Panc1 (cell line): ENCODE measurements at regions not wholly inside any gene's neighbourhood (a gene's known extent, or its start where the extent isn't known, plus 50 kb on each side); places are given as distances from the start of the nearest gene placed in this dataset.

ENCODE experiments used
- ATAC-seq: fragments of 200-7000 bp; cut with Tn5 transposase; 2 replicates; pipeline ENCODE4 v1.9.1; 2020; ENCODE audit warnings: mild to moderate bottlenecking, moderate library complexity
- BruUV-seq: library from RNA; stranded (reverse); fragments of 400-500 nt; replicated peaks from 2 replicates; lab custom pipeline; 2021; lab: Mats Ljungman, UMichigan
- CTCF ChIA-PET: fragments of 300-600 bp; sonication (Branson Sonifier 250); formaldehyde crosslinking; loops from one replicate; lab custom pipeline; 2022; ENCODE audit warnings: antibody characterized with exemption; lab: Charles Lee
- POLR2A ChIA-PET: fragments of 300-600 bp; sonication (Branson Sonifier 250); formaldehyde crosslinking; loops from one replicate; lab custom pipeline; 2022; ENCODE audit warnings: antibody characterized with exemption; lab: Charles Lee
- DNase-seq: peaks from one replicate; pipeline ENCODE4 v3.0.0-alpha.2; 2010; ENCODE audit warnings: low read depth, low spot score
- H3K27ac ChIP-seq: 2 replicates; pipeline ENCODE4 v1.5.1; 2011; ENCODE audit warnings: mild to moderate bottlenecking, low read length, inconsistent platforms
- H3K27me3 ChIP-seq: fragments of 200-500 bp; sonication (Bioruptor generic); 2 replicates; pipeline ENCODE4 v1.6.0; 2014; ENCODE audit warnings: low read length, inconsistent platforms; ENCODE audit not compliant: control insufficient read depth, insufficient read depth
- H3K36me3 ChIP-seq: fragments of 200-500 bp; sonication (Bioruptor generic); 2 replicates; pipeline ENCODE4 v1.5.1; 2014; ENCODE audit warnings: inconsistent platforms, mild to moderate bottlenecking, low read length, moderate library complexity; ENCODE audit not compliant: control insufficient read depth, insufficient read depth
- H3K4me1 ChIP-seq: 2 replicates; pipeline ENCODE4 v1.5.1; 2011; ENCODE audit warnings: inconsistent platforms, mild to moderate bottlenecking, low read length, moderate library complexity; ENCODE audit not compliant: control insufficient read depth, insufficient read depth
- H3K4me3 ChIP-seq, 2 experiments: 2 replicates each; pipeline ENCODE4 v1.5.1; 2011 to 2012; ENCODE audit warnings: low read depth in 2 of 2, low read length in 2 of 2, mild to moderate bottlenecking in 2 of 2, inconsistent platforms in 1 of 2, moderate library complexity in 1 of 2
- H3K9me3 ChIP-seq: fragments of 200-500 bp; sonication (Bioruptor generic); 2 replicates; pipeline ENCODE4 v1.5.1; 2014; ENCODE audit warnings: low read depth, mild to moderate bottlenecking, inconsistent platforms, low read length, moderate library complexity; ENCODE audit not compliant: control insufficient read depth, insufficient read depth
- POLR2AphosphoS5 ChIP-seq: IDR thresholded peaks from 2 replicates; pipeline ENCODE4 v1.6.1; 2012; ENCODE audit warnings: mild to moderate bottlenecking, low read depth, low read length, moderate library complexity
- SIN3A ChIP-seq: IDR thresholded peaks from 2 replicates; pipeline ENCODE4 v1.6.1; 2012; ENCODE audit warnings: low read depth, mild to moderate bottlenecking, low read length, moderate library complexity, borderline replicate concordance; ENCODE audit not compliant: insufficient read depth
- TCF7L2 ChIP-seq: IDR thresholded peaks from 2 replicates; pipeline ENCODE4 v1.6.1; 2011; ENCODE audit warnings: mild to moderate bottlenecking, low read depth, low read length, inconsistent platforms
- in situ Hi-C: cut with HindIII; loops from 2 replicates; pipeline ENCODE4 v1.10.0; 2016; ENCODE audit warnings: low sequenced_read_pairs, low pct_unique_long_range_greater_than_20kb
- intact Hi-C: fragments of 100-400 bp; cut with micrococcal nuclease; formaldehyde crosslinking; loops from one replicate; pipeline ENCODE4 v1.10.0; 2022; ENCODE audit not compliant: unreplicated experiment
- TF ChIP-seq, protein P1 (sequence below), 2 experiments: IDR thresholded peaks; 2 replicates each; pipeline ENCODE4 v1.6.1; 2011 to 2012; ENCODE audit warnings: low read depth in 2 of 2, control low read depth in 1 of 2, low read length in 1 of 2, mild to moderate bottlenecking in 1 of 2, moderate library complexity in 1 of 2; ENCODE audit not compliant: insufficient read depth in 1 of 2
- TF ChIP-seq, protein P2 (sequence below): fragments of 450-650 bp; IDR thresholded peaks from 2 replicates; pipeline ENCODE4 v1.5.1; 2017; ENCODE audit warnings: mild to moderate bottlenecking

- no TSS peak for BruUV-seq
- H3K36me3 ChIP-seq = no peaks in the 10 kb centered on the region
- ChIA-PET POLR2A (no interaction called here), CTCF (no interaction called here)
- ATAC-seq = no peak
- H3K27me3 ChIP-seq = no peaks in the 10 kb centered on the region
- intact Hi-C loops = no loop called here
- DNase-seq = no peak
- H3K4me3 ChIP-seq = no peak overlapping the region
- H3K9me3 ChIP-seq = no peaks in the 10 kb centered on the region
- in situ Hi-C loops = no loop called here
- H3K27ac ChIP-seq = no peak overlapping the region
- TF ChIP-seq, protein P1, sequence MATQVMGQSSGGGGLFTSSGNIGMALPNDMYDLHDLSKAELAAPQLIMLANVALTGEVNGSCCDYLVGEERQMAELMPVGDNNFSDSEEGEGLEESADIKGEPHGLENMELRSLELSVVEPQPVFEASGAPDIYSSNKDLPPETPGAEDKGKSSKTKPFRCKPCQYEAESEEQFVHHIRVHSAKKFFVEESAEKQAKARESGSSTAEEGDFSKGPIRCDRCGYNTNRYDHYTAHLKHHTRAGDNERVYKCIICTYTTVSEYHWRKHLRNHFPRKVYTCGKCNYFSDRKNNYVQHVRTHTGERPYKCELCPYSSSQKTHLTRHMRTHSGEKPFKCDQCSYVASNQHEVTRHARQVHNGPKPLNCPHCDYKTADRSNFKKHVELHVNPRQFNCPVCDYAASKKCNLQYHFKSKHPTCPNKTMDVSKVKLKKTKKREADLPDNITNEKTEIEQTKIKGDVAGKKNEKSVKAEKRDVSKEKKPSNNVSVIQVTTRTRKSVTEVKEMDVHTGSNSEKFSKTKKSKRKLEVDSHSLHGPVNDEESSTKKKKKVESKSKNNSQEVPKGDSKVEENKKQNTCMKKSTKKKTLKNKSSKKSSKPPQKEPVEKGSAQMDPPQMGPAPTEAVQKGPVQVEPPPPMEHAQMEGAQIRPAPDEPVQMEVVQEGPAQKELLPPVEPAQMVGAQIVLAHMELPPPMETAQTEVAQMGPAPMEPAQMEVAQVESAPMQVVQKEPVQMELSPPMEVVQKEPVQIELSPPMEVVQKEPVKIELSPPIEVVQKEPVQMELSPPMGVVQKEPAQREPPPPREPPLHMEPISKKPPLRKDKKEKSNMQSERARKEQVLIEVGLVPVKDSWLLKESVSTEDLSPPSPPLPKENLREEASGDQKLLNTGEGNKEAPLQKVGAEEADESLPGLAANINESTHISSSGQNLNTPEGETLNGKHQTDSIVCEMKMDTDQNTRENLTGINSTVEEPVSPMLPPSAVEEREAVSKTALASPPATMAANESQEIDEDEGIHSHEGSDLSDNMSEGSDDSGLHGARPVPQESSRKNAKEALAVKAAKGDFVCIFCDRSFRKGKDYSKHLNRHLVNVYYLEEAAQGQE (IDR thresholded peaks at IDR 0.05; ENCODE audit: insufficient read depth in 1 of 2, low read depth in 2 of 2, low read length in 1 of 2) = no peak
- TF ChIP-seq SIN3A (no peak), TCF7L2 (no peak)
- no peaks in the 10 kb centered on the region for H3K4me1 ChIP-seq
These were observed 505.8 kb downstream of the KLHL13 start for GRCh38 chrX:117610806-117611205.

GRCh38 chrX:117610049-117610448 is 506.6 kb downstream of the KLHL13 start:
- Histone ChIP-seq H3K27ac (no peak overlapping the region), H3K4me1 (no peaks in the 10 kb centered on the region), H3K9me3 (no peaks in the 10 kb centered on the region), H3K4me3 (no peak overlapping the region), H3K27me3 (no peaks in the 10 kb centered on the region), H3K36me3 (no peaks in the 10 kb centered on the region)
- intact Hi-C loops = no loop called here
- BruUV-seq = no TSS peak
- ChIA-PET CTCF (no interaction called here), POLR2A (no interaction called here)
- in situ Hi-C loops = no loop called here
- no peak for TF ChIP-seq TCF7L2
- no peak for TF ChIP-seq SIN3A
- no peak for TF ChIP-seq POLR2AphosphoS5
- TF ChIP-seq, protein P1 (IDR thresholded peaks at IDR 0.05; ENCODE audit: insufficient read depth in 1 of 2, low read depth in 2 of 2, low read length in 1 of 2) = no peak
- TF ChIP-seq, protein P2, sequence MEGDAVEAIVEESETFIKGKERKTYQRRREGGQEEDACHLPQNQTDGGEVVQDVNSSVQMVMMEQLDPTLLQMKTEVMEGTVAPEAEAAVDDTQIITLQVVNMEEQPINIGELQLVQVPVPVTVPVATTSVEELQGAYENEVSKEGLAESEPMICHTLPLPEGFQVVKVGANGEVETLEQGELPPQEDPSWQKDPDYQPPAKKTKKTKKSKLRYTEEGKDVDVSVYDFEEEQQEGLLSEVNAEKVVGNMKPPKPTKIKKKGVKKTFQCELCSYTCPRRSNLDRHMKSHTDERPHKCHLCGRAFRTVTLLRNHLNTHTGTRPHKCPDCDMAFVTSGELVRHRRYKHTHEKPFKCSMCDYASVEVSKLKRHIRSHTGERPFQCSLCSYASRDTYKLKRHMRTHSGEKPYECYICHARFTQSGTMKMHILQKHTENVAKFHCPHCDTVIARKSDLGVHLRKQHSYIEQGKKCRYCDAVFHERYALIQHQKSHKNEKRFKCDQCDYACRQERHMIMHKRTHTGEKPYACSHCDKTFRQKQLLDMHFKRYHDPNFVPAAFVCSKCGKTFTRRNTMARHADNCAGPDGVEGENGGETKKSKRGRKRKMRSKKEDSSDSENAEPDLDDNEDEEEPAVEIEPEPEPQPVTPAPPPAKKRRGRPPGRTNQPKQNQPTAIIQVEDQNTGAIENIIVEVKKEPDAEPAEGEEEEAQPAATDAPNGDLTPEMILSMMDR = no peak
- DNase-seq (no peak), ATAC-seq (no peak)
